ENCODE measurements at regions not wholly inside any gene's neighbourhood (a gene's known extent, or its start where the extent isn't known, plus 50 kb on each side); places are given as distances from the start of the nearest gene placed in this dataset.

DNA sequence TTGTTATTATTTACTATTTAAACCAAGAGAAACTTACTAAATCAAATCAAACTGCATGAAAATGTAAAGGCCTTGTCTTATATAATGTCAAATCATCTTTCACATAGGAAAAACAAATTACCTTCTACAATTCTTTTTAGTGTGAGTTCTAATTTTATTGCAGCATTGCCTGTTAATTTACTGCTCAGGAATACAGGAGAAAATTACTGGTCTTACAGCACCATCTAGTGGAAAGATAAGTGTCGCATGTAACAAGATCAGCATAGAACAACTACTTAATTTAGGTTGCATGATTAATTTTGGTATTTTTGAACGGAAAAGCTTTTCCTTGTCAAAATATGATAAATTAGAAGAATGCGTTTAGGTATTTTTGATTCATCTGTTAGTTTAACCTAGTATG is 502.7 kb downstream of the UQCRFS1 start:
- Mint-ChIP-seq H3K27me3 (peaks cover 2% of the 10 kb centered on the region), H3K9me3 (no peaks in the 10 kb centered on the region), H3K4me1 (ENCODE audit: low read depth) (no peaks in the 10 kb centered on the region), H3K36me3 (ENCODE audit: low read depth) (no peaks in the 10 kb centered on the region), H3K27ac (no peak overlapping the region), H3K4me3 (no peak overlapping the region)
- ATAC-seq (no peak), DNase-seq (no peak)
- ChIA-PET POLR2A (no interaction called here), CTCF (interaction anchor here (1.0 to 3.6 kb wide), 8 partner anchors 17 to 246 kb away, joined by 3 to 19 read pairs (median 7); no protein-coding TSS in a partner anchor)
- TF ChIP-seq, protein P1, sequence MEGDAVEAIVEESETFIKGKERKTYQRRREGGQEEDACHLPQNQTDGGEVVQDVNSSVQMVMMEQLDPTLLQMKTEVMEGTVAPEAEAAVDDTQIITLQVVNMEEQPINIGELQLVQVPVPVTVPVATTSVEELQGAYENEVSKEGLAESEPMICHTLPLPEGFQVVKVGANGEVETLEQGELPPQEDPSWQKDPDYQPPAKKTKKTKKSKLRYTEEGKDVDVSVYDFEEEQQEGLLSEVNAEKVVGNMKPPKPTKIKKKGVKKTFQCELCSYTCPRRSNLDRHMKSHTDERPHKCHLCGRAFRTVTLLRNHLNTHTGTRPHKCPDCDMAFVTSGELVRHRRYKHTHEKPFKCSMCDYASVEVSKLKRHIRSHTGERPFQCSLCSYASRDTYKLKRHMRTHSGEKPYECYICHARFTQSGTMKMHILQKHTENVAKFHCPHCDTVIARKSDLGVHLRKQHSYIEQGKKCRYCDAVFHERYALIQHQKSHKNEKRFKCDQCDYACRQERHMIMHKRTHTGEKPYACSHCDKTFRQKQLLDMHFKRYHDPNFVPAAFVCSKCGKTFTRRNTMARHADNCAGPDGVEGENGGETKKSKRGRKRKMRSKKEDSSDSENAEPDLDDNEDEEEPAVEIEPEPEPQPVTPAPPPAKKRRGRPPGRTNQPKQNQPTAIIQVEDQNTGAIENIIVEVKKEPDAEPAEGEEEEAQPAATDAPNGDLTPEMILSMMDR (IDR thresholded peaks at IDR 0.05): peak; percentile 70
- intact Hi-C loops (cut with micrococcal nuclease): no loop called here

DNA sequence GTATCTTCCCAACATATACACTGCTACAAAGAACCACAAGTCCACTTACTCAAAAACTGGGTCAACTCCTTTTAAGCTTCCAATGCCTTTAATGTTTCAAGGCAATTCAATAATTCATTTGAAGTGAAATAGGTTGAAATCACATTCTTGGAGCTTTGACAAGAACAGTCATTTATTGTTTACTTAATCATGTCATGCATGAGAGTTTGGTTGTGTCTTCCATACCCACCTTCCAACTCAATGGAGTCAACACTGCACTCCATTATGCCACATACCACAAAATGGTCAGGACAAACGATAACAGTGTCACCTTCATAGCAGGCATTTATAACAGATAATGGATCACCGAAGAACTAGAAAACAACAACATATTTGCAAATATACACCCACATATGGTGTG is 506.3 kb downstream of the UQCRFS1 start:
- Mint-ChIP-seq H3K27me3 (no peaks in the 10 kb centered on the region), H3K27ac (no peak overlapping the region), H3K4me1 (ENCODE audit: low read depth) (no peaks in the 10 kb centered on the region), H3K36me3 (ENCODE audit: low read depth) (no peaks in the 10 kb centered on the region), H3K9me3 (no peaks in the 10 kb centered on the region), H3K4me3 (no peak overlapping the region)
- DNase-seq: no peak
- ATAC-seq: no peak
- TF ChIP-seq, protein P1 (IDR thresholded peaks at IDR 0.05): no peak
- POLR2A ChIA-PET: no interaction called here
- intact Hi-C loops (cut with micrococcal nuclease): loop anchor here (5.0 kb wide), 1 partner anchor 239 kb away; no protein-coding TSS in a partner anchor
- CTCF ChIA-PET: no interaction called here

DNA sequence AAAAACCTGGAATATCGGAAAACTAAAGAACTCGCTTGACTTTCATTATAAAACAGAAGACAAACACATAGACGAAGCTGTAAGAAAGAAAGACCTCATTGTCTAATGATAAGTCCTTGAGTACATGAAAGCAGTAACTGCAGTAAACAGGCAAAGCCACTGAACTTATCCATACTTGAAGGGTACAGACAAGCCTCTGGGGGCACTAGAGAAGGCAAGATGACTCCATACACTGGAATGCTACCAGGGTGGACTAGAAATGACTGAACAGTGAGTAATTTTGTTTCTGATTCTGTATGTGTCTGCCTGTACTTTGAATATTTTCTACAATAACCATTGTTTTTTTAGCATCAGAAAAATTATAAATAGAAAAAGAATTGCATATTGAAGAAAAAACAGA is 507.9 kb downstream of the UQCRFS1 start:
- Mint-ChIP-seq H3K27ac (no peak overlapping the region), H3K36me3 (ENCODE audit: low read depth) (no peaks in the 10 kb centered on the region), H3K9me3 (no peaks in the 10 kb centered on the region), H3K27me3 (no peaks in the 10 kb centered on the region), H3K4me1 (ENCODE audit: low read depth) (no peaks in the 10 kb centered on the region), H3K4me3 (no peak overlapping the region)
- POLR2A ChIA-PET: no interaction called here
- TF ChIP-seq, protein P1 (IDR thresholded peaks at IDR 0.05): no peak
- CTCF ChIA-PET: interaction anchor here (1.1 kb wide), 1 partner anchor 32 kb away, joined by 3 read pairs; no protein-coding TSS in a partner anchor
- intact Hi-C loops (cut with micrococcal nuclease): loop anchor here (5.0 kb wide), 1 partner anchor 238 kb away; no protein-coding TSS in a partner anchor
- no peak for DNase-seq
- ATAC-seq: no peak

DNA sequence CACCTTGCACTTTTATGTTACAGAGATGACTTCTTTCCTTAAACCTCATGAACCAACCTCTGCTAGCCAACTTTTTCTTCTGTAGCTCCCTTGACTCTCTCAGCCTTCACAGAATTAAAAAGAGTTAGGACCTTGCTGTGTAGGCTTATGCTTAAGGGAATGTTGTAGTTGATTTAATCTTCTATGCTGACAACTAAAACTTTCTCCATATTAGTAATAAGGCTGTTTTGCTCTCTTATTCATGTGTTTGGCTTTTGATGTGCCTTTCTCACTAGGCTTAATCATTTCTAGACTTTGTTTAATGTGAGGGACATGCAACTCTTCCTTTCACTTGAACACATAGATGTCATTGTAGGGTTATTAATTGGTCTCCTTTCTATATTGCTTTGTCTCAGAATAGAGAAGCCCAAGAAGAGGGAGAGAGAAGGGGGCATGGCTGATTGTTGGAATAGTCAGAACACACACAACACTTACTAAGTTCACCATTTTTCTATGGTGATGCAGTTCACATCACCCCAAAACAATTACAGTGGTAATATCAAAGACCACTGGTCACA is 509.5 kb downstream of the UQCRFS1 start:
- Mint-ChIP-seq H3K4me1 (ENCODE audit: low read depth) (no peaks in the 10 kb centered on the region), H3K27me3 (no peaks in the 10 kb centered on the region), H3K36me3 (ENCODE audit: low read depth) (no peaks in the 10 kb centered on the region), H3K4me3 (no peak overlapping the region), H3K27ac (no peak overlapping the region), H3K9me3 (no peaks in the 10 kb centered on the region)
- ChIA-PET POLR2A (no interaction called here), CTCF (no interaction called here)
- ATAC-seq (no peak), DNase-seq (no peak)
- intact Hi-C loops (cut with micrococcal nuclease): no loop called here
- TF ChIP-seq, protein P1 (IDR thresholded peaks at IDR 0.05): no peak

DNA sequence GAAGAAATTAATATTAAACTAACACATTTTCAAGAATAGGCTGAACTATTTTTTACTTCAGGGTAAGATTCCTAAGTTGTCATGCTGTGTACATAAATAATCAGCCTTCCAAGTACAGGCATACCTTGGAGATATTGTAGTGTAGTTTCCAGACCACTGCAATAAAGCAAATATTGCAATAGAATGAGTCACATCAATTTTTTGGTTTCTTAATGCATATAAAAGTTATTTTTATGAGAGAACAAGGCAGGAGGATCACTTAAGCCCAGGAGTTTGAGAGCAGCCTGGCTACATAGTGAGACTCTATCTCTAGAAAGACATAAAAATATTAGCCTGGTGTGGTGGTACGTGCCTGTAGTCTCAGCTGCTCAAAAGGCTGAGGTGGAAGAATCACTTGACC is 511.5 kb downstream of the UQCRFS1 start:
- Mint-ChIP-seq H3K27ac (no peak overlapping the region), H3K4me1 (ENCODE audit: low read depth) (no peaks in the 10 kb centered on the region), H3K27me3 (no peaks in the 10 kb centered on the region), H3K9me3 (no peaks in the 10 kb centered on the region), H3K36me3 (ENCODE audit: low read depth) (no peaks in the 10 kb centered on the region), H3K4me3 (no peak overlapping the region)
- TF ChIP-seq, protein P1 (IDR thresholded peaks at IDR 0.05): no peak
- CTCF ChIA-PET: interaction anchor here (1.5 kb wide), 1 partner anchor 35 kb away, joined by 3 read pairs; no protein-coding TSS in a partner anchor
- intact Hi-C loops (cut with micrococcal nuclease): no loop called here
- no peak for DNase-seq
- POLR2A ChIA-PET: no interaction called here
- no peak for ATAC-seq

Measured in activated CD8-positive, alpha-beta T cell treated with anti-CD3 and anti-CD28 coated beads for 36 hours (primary cell).